ENCODE measurements at regions not wholly inside any gene's neighbourhood (a gene's known extent, or its start where the extent isn't known, plus 50 kb on each side); places are given as distances from the start of the nearest gene placed in this dataset.
A peak's percentile ranks its signal among the peaks of the same experiment; 100 is the strongest.

GRCh38 chr4:181293014-181293413, 950.2 kb upstream of the TENM3 start:
- Histone ChIP-seq H3K9me3 (no peaks in the 10 kb centered on the region), H3K4me3 (no peak overlapping the region), H3K27me3 (no peaks in the 10 kb centered on the region), H3K36me3 (replicated peaks in 1 of 2; ENCODE audit: insufficient read depth in 1 of 2, low read depth in 2 of 2) (no peaks in the 10 kb centered on the region), H3K27ac (no peak overlapping the region), H3K4me1 (no peaks in the 10 kb centered on the region)
- DNase-seq (no peak), ATAC-seq (no peak)
- intact Hi-C loops (cut with DNase I): no loop called here
- 68 to 76% methylated on average over 3 of the region's 3 CpGs for WGBS, 2 donors
- TF ChIP-seq POLR2A (IDR thresholded peaks at IDR 0.05): no peak
- TF ChIP-seq CTCF (IDR thresholded peaks at IDR 0.05): no peak

DNA sequence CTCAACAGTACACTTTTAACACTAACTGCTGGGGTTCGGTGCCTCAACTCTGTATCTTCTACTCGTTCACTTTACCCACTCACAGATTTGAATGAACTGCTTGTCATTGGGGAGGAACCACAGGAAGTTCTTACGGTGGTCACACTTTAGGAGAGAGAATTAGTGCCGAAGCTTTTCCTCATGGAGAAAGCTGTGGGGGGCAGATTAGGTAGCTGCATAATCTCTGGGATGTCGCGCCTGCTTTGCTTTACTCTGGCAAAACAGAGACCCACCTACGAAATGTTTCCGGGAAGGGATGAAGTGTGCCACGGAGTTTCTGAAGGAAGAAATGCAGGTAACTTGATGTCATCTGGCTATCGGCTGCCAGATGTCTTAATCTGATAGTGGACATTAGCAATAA, 949.7 kb upstream of the TENM3 start:
- H3K36me3 ChIP-seq (replicated peaks in 1 of 2; ENCODE audit: insufficient read depth in 1 of 2, low read depth in 2 of 2): no peaks in the 10 kb centered on the region
- intact Hi-C loops (cut with DNase I): no loop called here
- H3K4me3 ChIP-seq: no peak overlapping the region
- DNase-seq (no peak), ATAC-seq (no peak)
- H3K4me1 ChIP-seq: no peaks in the 10 kb centered on the region
- no peaks in the 10 kb centered on the region for H3K9me3 ChIP-seq
- no peak for TF ChIP-seq CTCF (IDR thresholded peaks at IDR 0.05)
- no peak for TF ChIP-seq POLR2A (IDR thresholded peaks at IDR 0.05)
- no peaks in the 10 kb centered on the region for H3K27me3 ChIP-seq
- 45 to 60% methylated on average over 10 of the region's 10 CpGs for WGBS, 2 donors
- no peak overlapping the region for H3K27ac ChIP-seq

DNA sequence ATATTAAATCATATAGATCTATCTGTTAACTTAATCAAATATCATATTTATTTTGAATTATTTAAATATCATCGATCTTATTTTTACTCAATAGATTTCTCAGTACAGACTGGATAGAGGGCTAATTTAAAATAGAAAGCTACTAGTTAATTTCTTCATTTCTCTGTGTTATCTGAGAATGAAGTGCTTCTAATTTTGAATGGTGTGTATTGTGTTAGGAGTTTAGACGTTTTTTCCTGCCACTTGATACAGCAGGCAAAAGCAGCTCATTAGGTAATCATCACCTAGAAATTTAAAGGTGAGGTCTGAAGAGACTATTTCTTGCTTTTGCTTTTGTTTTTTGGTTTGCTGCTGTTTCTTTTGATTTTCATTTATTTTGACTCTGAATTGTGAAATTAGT, 948.8 kb upstream of the TENM3 start:
- Histone ChIP-seq H3K27ac (no peak overlapping the region), H3K4me1 (no peaks in the 10 kb centered on the region), H3K9me3 (no peaks in the 10 kb centered on the region), H3K27me3 (no peaks in the 10 kb centered on the region), H3K4me3 (no peak overlapping the region), H3K36me3 (replicated peaks in 1 of 2; ENCODE audit: insufficient read depth in 1 of 2, low read depth in 2 of 2) (no peaks in the 10 kb centered on the region)
- ATAC-seq (no peak), DNase-seq (no peak)
- no peak for TF ChIP-seq POLR2A (IDR thresholded peaks at IDR 0.05)
- intact Hi-C loops (cut with DNase I): no loop called here
- WGBS, 2 donors: 37 to 44% methylated on average over 2 of the region's 2 CpGs

DNA sequence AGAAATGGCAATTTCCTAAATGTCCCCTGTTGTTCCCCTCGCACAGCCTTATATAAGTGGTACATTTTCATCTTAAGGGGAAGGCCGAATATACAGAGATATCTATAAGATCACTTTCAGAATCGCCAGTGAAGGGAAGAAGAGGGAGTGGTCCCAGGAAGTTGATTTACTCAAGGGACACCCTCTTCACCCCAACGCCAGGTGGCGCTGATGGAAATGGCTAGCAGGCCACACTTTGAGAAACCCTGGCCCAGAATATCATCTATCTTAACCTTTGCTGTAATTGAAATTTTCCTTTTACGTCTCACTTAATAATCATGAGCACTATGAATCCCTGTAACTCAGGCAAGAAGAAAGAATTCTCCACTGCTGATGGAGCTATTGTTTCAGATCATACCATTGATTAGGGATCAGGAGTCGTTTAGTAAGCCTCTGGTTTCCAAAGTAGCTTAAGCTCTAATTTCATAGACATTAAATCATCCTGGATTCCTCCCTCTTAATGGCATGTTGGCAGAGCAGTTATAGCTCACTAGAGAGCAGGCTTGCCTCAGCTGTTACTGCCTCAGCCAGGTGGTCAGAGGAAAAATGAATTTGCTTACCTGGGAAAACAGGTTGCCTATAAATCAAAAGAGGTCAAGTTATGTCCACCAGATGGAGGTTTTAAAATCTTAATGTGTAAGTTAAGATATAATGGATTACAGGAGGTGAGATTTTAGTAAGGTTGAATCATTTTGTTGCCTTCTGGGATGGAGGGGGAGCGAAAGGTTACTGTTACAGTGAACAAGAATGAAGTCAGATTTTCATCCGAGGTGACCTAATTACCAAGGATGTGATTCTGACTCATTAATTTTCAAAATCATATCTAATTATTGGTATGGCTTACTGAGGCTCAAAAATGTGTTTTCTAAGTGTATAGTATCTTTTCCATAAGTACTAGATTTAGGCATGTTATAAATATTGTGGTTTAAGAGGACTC, 941.2 kb upstream of the TENM3 start:
- H3K36me3 ChIP-seq (replicated peaks in 1 of 2; ENCODE audit: insufficient read depth in 1 of 2, low read depth in 2 of 2): no peaks in the 10 kb centered on the region
- intact Hi-C loops (cut with DNase I): no loop called here
- no peaks in the 10 kb centered on the region for H3K4me1 ChIP-seq
- peak; percentile 49 to 72 (median 58) for DNase-seq
- TF ChIP-seq POLR2A (IDR thresholded peaks at IDR 0.05) (no peak), CTCF (IDR thresholded peaks at IDR 0.05) (peak; percentile 27 to 66 (median 55))
- no peak overlapping the region for H3K27ac ChIP-seq
- ATAC-seq: peak; percentile 53
- no peak overlapping the region for H3K4me3 ChIP-seq
- H3K27me3 ChIP-seq: no peaks in the 10 kb centered on the region
- WGBS, 2 donors: 33 to 43% methylated on average over 9 of the region's 9 CpGs
- H3K9me3 ChIP-seq: no peaks in the 10 kb centered on the region

GRCh38 chr4:181307824-181308223, 935.4 kb upstream of the TENM3 start:
- 24 to 28% methylated on average over 2 of the region's 2 CpGs for WGBS, 2 donors
- TF ChIP-seq POLR2A (IDR thresholded peaks at IDR 0.05): no peak
- no peak for TF ChIP-seq CTCF (IDR thresholded peaks at IDR 0.05)
- intact Hi-C loops (cut with DNase I): no loop called here

More at GRCh38 chr4:181307824-181308223, 935.4 kb upstream of the TENM3 start:
- no peaks in the 10 kb centered on the region for H3K36me3 ChIP-seq (replicated peaks in 1 of 2; ENCODE audit: insufficient read depth in 1 of 2, low read depth in 2 of 2)
- H3K9me3 ChIP-seq: no peaks in the 10 kb centered on the region
- no peak overlapping the region for H3K27ac ChIP-seq
- H3K27me3 ChIP-seq: no peaks in the 10 kb centered on the region
- H3K4me3 ChIP-seq: no peak overlapping the region
- DNase-seq (no peak), ATAC-seq (no peak)
- H3K4me1 ChIP-seq: no peaks in the 10 kb centered on the region
